ENCODE measurements at regions not wholly inside any gene's neighbourhood (a gene's known extent, or its start where the extent isn't known, plus 50 kb on each side); places are given as distances from the start of the nearest gene placed in this dataset.

DNA sequence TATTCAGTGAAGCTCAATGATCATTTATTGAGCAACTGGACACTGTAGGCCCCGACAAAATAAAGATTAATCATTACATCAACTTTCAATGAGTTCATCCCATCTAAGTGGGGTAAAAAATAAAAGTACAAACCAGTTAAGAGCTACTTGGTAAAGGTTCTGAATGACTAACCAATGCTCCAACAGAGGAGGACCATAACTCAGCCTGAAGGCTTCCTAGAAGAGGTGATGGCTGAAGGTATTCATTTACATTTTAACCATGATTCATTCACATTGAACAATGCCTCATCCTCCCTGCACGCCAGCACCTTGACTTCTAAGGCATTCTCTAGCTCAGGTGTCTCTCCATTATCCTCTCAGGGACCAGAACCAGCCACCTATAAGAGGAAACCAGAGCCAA lies 201.4 kb downstream of the ZNF462 start:
- no peak for DNase-seq (ENCODE audit: low spot score)

GRCh38 chr9:107065549-107065948 lies 202.6 kb downstream of the ZNF462 start:
- DNase-seq (ENCODE audit: low spot score), result no peak

DNA sequence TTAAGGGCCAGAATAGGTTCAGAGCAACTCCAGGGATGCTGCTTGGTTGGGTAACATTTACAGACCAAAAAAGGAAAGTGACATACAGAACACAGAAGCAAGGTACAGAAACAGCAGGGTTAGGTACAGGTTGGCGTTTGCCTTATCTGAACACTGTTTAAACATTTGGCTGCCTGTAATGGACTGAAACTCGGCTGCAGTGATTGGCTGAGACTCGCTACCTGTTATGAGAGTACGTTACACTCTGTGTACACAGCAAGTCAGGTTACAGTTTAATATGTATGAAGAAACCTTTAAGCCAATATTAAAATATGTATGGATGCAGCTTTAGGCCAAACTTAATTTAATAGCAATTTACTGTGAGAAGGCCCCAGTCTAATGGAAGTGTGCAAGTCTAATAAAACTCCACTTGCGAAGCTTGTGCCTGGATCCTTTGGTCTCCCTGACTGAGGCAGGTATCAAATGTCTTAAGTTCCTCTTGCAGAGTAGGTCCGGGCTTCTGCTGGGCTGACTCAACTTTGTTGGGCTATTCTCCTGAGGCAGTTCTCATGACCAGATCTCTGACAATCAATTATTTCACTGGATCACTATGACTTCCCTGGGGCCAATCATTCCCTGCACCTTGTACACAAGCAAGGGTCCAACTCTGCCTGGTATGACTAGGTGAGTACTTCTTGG lies 204.9 kb downstream of the ZNF462 start:
- DNase-seq (ENCODE audit: low spot score), result no peak

- DNase-seq (ENCODE audit: low spot score), result peak; percentile 42
Measured at GRCh38 chr9:107068581-107068980, 205.6 kb downstream of the ZNF462 start.

DNA sequence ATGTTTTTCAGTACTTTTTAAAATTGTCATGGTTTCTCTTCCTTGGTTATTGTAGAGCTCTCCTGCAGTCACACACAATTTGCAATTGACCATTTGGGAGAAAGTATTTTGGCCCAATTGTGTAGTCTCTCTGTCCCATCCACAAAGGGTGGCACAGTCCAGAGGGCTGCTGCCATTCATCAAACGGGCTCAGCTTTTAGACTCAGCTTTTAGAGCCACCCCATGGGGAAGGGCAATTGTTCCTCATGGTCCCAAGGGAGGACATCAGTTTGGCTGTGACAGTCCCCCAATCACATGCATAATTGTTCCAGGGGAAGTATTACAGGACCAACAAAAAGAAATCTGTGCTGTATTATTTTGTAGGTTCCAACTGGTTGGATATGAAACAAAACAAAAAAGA lies 207.6 kb downstream of the ZNF462 start:
- DNase-seq (ENCODE audit: low spot score), result no peak

GRCh38 chr9:107078061-107078460 lies 205.0 kb upstream of the RAD23B start:
- DNase-seq (ENCODE audit: low spot score), result no peak

DNA sequence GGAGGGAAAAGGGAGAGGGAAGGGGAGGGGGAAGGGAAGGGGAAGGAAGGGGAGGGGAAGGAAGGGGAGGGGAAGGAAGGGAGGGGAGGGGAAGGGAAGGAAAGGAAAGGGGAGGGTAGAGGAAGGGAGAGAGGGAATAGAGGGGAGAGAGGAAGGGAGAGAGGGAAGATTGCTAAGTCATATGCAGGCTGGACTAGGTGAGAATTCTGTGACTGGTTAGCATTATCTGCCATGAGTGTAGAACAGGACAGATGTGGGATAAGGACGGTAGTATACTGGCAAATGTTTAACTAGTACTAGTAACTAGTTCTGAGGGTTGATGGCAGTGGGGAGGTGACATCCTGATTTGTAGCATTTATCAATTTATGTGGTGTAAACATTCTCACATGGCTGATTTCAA lies 203.5 kb upstream of the RAD23B start:
- DNase-seq (ENCODE audit: low spot score), result no peak

- no peak for DNase-seq (ENCODE audit: low spot score)
Measured at GRCh38 chr9:107080130-107080529, 202.9 kb upstream of the RAD23B start.

DNA sequence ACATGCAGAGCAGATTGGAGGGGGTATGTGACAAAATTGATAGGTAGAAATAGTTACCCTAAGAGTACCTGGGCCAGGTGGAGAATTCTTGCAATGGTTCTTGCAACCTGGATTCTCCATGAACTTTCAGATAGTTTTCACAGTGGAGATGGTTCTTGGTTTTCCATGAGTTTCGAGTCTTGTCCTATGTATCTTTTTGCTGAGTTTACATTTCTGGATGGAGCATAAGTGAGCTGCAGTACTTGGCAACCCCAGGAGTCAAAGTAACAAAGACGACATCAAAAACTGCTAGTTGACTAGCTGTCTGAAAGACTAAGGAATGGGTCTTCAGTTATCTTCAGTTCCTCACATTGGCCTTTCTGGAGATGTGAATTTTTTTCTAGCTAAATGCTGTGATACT lies 196.6 kb upstream of the RAD23B start:
- DNase-seq (ENCODE audit: low spot score), result no peak

DNA sequence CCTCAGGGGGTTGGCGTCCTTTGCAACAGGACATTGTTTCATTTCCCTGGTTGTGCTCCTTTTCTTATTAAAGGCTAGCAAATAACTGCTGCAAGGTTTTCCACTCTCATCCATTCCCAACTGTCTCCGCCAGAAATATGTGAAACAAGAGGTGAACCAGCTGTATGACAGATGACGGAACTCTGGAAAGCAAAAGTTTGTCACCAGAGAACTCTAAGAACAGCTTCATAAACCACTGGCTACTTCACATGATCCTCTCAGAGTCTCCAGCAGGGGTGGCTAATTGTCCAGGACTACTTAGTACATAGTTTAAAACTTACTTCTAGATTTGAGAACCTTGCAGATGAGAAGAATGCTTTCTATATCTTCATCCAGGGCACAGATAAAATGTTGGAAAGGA lies 195.9 kb upstream of the RAD23B start:
- no peak for DNase-seq (ENCODE audit: low spot score)

GRCh38 chr9:107090218-107090617 lies 192.9 kb upstream of the RAD23B start:
- DNase-seq (ENCODE audit: low spot score), result no peak

DNA sequence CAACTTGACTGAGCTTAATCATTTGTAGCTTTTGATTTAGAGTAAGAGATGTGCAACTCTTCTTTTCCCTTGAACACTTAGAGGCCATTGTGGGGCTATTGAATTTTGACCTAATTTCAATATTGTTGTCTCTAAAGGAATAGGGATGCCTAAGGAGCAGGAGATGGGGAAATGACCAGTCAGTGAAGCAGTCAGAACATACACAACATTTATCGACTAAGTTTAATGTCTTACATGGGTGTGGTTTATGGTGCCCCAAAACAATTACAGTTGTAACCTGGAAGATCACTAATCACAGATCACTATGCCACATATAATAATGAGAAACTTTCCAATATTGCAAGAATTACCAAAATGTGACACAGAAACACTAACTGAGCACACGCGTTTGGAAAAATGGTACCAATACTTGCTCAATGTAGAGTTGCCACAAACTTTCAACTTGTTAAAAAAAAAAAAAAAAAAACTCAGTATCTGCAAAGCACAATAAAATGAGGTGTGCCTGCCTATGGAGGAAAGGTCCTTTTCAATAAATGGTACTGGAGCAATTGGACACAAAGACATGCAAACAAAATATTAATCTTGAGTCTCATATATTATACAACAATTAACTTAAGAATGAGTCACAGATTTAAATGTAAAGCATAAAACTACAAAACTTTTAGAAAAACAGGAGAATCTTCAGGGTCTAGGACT lies 189.6 kb upstream of the RAD23B start:
- DNase-seq (ENCODE audit: low spot score), result no peak

DNA sequence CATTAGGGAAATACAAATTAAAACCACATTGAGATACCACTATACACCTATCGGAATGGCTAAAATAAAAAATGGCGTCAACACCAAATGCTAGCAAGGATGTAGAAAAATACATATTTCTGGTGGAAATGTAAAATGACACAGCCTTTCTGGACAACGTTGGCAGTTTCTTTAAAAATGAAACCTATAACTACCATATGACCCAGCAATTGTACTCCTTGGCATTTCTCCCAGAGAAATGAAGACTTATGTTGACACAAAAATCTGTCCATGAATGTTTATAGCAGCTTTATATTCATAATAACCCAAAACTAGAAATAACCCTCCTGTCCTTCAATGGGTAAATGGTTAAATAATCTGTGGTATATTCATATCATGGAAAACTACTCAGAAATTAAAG lies 188.7 kb upstream of the RAD23B start:
- DNase-seq (ENCODE audit: low spot score), result no peak

GRCh38 chr9:107100591-107100990 lies 182.5 kb upstream of the RAD23B start:
- no peak for DNase-seq (ENCODE audit: low spot score)

- no peak for DNase-seq (ENCODE audit: low spot score)
Measured at GRCh38 chr9:107102011-107102410, 181.1 kb upstream of the RAD23B start.

DNA sequence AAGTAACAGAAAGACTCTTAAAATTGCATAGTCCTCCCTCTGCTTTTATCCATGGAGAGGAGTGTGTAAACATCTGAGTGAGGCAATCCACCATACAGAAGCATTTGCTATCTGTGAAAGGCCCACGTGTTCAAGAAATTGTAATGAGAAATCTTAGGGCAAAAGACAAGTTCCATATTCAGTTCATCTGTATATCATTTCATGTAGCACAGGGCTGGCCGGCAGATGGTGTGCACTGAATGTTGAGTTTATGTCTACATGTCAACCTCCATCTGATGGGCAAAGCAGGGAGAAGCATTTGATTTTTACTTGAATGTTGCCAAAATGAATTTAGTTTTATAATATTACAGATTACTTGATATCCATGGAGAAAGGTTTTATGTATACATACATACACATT lies 179.5 kb upstream of the RAD23B start:
- no peak for DNase-seq (ENCODE audit: low spot score)

GRCh38 chr9:107105784-107106183 lies 177.3 kb upstream of the RAD23B start:
- DNase-seq (ENCODE audit: low spot score), result no peak

DNA sequence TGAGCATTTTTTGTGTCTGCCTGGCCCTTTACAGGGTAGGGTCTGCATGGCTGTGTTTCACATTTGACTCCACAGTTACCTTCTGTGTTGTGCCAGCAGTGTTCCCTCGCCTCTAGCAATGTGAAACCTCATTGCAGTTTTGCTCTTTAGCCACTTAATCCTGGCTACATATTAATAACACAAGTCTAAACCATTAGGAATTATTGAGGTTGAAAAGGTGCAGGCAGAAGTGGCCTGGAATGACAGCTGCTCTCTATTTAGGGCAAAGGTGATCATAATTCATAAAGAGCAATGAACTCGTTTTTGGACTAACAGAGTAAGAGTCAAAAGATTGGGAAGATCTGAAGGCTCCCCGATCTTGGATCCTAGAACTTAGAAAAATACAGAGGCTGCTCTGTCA lies 176.7 kb upstream of the RAD23B start:
- no peak for DNase-seq (ENCODE audit: low spot score)

DNA sequence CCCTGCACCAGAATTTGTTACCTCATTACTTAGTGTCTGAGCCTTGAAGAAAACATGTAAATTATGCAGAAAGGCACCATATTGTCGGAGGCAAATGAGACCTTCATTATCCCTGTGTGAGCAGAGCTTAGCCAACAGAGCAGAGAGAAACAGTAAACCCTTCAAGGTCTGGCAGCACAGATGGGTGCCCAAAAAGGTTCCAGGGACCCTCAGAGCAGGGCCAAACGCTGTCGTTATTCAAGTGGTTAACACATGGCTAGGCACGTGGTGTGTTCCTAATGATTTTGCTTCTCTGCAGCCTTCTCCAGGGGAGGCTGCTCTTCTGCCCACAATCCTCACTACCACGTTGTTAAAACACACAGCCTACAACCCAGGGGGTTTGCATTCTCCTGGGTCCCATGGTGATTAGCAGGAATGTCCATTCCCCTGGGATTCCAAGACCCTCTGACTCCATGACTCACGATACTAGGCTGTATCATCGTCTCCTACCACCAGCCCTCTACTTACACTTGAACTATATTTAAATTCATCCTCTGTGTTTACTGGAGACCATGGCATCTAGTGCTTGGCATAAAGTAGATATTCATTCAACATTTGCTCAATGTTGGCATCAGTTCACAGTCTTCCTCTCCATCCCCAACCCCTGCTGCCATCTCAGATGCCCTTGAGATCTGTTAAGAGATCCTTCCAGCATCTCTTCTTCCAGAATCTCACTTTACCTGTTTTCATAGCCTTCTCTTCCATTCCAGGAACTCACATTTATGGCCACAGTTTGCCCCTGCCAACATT lies 174.5 kb upstream of the RAD23B start:
- no peak for DNase-seq (ENCODE audit: low spot score)

- no peak for DNase-seq (ENCODE audit: low spot score)
Measured at GRCh38 chr9:107109324-107109723, 173.8 kb upstream of the RAD23B start.

GRCh38 chr9:107110153-107110552 lies 172.9 kb upstream of the RAD23B start:
- no peak for DNase-seq (ENCODE audit: low spot score)

DNA sequence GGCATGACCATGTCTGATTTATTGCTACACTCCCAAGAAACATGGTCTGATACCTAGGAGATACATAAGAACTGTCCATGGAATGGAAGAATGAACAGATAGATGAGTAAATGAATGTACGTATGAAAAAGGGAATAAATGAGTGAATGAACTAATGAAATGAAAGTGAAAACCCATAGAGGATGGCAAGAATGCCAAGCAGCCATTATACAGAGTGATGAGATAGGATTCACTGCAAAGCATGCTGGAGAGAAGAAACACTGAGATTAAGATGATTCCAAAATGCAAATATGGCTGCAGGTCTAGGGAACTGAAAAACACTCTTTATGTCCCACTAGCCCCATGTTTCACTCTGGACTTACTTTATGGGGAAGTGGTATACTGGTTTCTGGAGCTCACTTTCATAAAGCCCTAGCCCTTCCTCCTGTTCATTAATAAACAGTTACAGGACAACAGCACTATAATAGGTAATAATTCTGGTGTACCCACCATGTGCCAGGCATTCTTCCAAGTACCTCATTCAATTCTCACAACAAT lies 170.3 kb upstream of the RAD23B start:
- no peak for DNase-seq (ENCODE audit: low spot score)
